GM19324 (cell line): ENCODE measurements at regions not wholly inside any gene's neighbourhood (a gene's known extent, or its start where the extent isn't known, plus 50 kb on each side); places are given as distances from the start of the nearest gene placed in this dataset.

Experiments used
- ATAC-seq: cut with Tn5 transposase; IDR thresholded peaks from one replicate; pipeline ENCODE4 v1.9.1; 2021; ENCODE audit warnings: mild to moderate bottlenecking, moderate library complexity; ENCODE audit not compliant: unreplicated experiment, low FRiP score

GRCh38 chr12:58186401-58186800 is 245.0 kb downstream of the ATP23 start:
- no peak for ATAC-seq

GRCh38 chr12:58186914-58187313 is 245.5 kb downstream of the ATP23 start:
- no peak for ATAC-seq

GRCh38 chr12:58189030-58189429 is 247.7 kb downstream of the ATP23 start:
- no peak for ATAC-seq

- no peak for ATAC-seq
Measured at GRCh38 chr12:58189893-58190292, 248.5 kb downstream of the ATP23 start.

GRCh38 chr12:58190618-58191017 is 249.3 kb downstream of the ATP23 start:
- ATAC-seq: no peak

- no peak for ATAC-seq
Measured at GRCh38 chr12:58196971-58197370, 255.6 kb downstream of the ATP23 start.

- no peak for ATAC-seq
Measured at GRCh38 chr12:58202933-58203718, 261.8 kb downstream of the ATP23 start.

- no peak for ATAC-seq
Measured at GRCh38 chr12:58204071-58204470, 262.7 kb downstream of the ATP23 start.

GRCh38 chr12:58206876-58207275 is 265.5 kb downstream of the ATP23 start:
- ATAC-seq: no peak

- no peak for ATAC-seq
Measured at GRCh38 chr12:58211211-58211610, 269.8 kb downstream of the ATP23 start.

GRCh38 chr12:58217130-58217529 is 275.8 kb downstream of the ATP23 start:
- ATAC-seq: no peak

- ATAC-seq: no peak
Measured at GRCh38 chr12:58224536-58225105, 283.3 kb downstream of the ATP23 start.

- ATAC-seq: no peak
Measured at GRCh38 chr12:58225203-58225877, 284.0 kb downstream of the ATP23 start.

- ATAC-seq: no peak
Measured at GRCh38 chr12:58233886-58234285, 292.5 kb downstream of the ATP23 start.

GRCh38 chr12:58238411-58238810 is 297.0 kb downstream of the ATP23 start:
- ATAC-seq: no peak

- no peak for ATAC-seq
Measured at GRCh38 chr12:58241099-58241498, 299.7 kb downstream of the ATP23 start.

GRCh38 chr12:58242796-58243630 is 301.6 kb downstream of the ATP23 start:
- no peak for ATAC-seq

GRCh38 chr12:58247633-58248032 is 306.3 kb downstream of the ATP23 start:
- ATAC-seq: no peak

GRCh38 chr12:58248599-58248998 is 307.2 kb downstream of the ATP23 start:
- ATAC-seq: no peak

- no peak for ATAC-seq
Measured at GRCh38 chr12:58249610-58250009, 308.2 kb downstream of the ATP23 start.

GRCh38 chr12:58250077-58250476 is 308.7 kb downstream of the ATP23 start:
- ATAC-seq: no peak
